ENCODE measurements at regions not wholly inside any gene's neighbourhood (a gene's known extent, or its start where the extent isn't known, plus 50 kb on each side); places are given as distances from the start of the nearest gene placed in this dataset.

DNA sequence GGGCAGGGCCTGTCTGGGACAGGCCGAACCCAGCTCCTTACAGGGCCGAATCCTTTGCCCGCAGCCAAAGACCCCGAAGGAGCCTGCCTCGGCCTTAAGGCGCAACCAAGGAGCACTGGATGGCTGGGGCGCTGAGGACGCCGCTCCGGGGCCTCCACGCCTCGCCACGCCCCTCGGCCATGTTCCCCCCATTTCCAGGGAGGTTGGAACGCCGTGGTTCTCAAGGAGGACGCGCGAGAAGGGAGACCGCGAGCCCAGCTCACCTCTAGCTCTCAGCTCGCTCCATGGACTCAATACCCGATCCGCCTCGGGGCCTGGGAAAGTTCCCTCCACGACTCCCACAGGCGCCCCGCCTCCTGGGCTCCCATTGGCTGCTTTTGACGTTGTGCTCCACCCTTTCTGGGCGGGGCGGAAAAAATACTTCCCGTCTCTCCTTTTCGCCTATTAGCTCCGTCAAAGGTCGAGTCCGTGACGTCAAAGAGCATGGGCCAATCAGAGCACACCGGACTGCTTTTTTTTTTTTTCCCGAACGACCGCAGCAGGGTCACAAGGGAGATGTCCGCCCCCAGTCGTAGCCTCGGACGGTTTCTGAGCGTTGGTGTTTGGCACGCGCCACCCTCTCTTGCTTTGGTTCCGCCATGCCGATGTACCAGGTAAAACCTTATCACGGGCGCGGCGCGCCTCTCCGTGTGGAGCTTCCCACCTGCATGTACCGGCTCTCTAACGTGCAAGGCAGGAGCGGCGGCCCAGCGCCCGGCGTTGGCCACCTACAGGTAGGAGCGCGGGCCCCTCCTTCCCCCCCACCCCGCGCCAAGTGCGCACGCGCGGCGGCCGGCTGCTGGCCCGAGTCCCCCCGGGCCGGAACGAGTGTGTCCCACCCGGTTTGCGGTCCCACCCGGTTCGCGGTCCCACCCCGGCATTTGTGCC, 305.7 kb downstream of the TYW1 start (continued):
- TF ChIP-seq, protein P1, sequence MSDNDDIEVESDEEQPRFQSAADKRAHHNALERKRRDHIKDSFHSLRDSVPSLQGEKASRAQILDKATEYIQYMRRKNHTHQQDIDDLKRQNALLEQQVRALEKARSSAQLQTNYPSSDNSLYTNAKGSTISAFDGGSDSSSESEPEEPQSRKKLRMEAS (IDR thresholded peaks at IDR 0.05) = peak; percentile 46
- TF ChIP-seq TAF7 (optimal IDR thresholded peaks at IDR 0.05; ENCODE audit: borderline replicate concordance, low read depth, low read length) = peak; percentile 25
- TF ChIP-seq GTF2F1 (IDR thresholded peaks at IDR 0.05; ENCODE audit: borderline replicate concordance, low read depth, low read length) = no peak
- no peak for TF ChIP-seq SP2 (IDR thresholded peaks at IDR 0.05; ENCODE audit: low read length)
- TF ChIP-seq RFX5 (IDR thresholded peaks at IDR 0.05; ENCODE audit: borderline replicate concordance, low read depth, low read length) = no peak
- 0 out of 4 replicates have a peak, but pooled peaks of 1 of the 2 experiments have one; percentile 0 for TF ChIP-seq RAD21 (IDR thresholded peaks at IDR 0.05 in 1 of 2, conservative IDR thresholded peaks at IDR 0.05 in 1 of 2; ENCODE audit: low read depth in 2 of 2, low read length in 2 of 2)
- 0 out of 4 replicates have a peak, but pooled peaks of 1 of the 2 experiments have one; percentile 60 for TF ChIP-seq HDAC2 (IDR thresholded peaks at IDR 0.05; ENCODE audit: borderline replicate concordance in 1 of 2, low read depth in 2 of 2, low read length in 2 of 2)
- TF ChIP-seq, protein P2, sequence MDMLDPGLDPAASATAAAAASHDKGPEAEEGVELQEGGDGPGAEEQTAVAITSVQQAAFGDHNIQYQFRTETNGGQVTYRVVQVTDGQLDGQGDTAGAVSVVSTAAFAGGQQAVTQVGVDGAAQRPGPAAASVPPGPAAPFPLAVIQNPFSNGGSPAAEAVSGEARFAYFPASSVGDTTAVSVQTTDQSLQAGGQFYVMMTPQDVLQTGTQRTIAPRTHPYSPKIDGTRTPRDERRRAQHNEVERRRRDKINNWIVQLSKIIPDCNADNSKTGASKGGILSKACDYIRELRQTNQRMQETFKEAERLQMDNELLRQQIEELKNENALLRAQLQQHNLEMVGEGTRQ (IDR thresholded peaks at IDR 0.05; ENCODE audit: low read length) = no peak
- TF ChIP-seq SUZ12 (IDR thresholded peaks at IDR 0.05; ENCODE audit: low read length) = no peak
- TF ChIP-seq TAF1 (IDR thresholded peaks at IDR 0.05; ENCODE audit: low read depth, low read length) = peak; percentile 88
- TF ChIP-seq CHD2 (IDR thresholded peaks at IDR 0.05; ENCODE audit: low read length) = 0 out of 2 replicates have a peak, but pooled peaks have one; percentile 19
- 0 out of 2 replicates have a peak, but pooled peaks have one; percentile 68 for TF ChIP-seq RBBP5 (IDR thresholded peaks at IDR 0.05; ENCODE audit: borderline replicate concordance, low read depth, low read length)
- TF ChIP-seq JUND (IDR thresholded peaks at IDR 0.05; ENCODE audit: low read length) = no peak
- no peak for TF ChIP-seq KDM1A (IDR thresholded peaks at IDR 0.05; ENCODE audit: borderline replicate concordance, low read length)
- no peak for TF ChIP-seq SIN3A (conservative IDR thresholded peaks at IDR 0.05 in 1 of 2, IDR thresholded peaks at IDR 0.05 in 1 of 2; ENCODE audit: low read depth in 1 of 2, low read length in 2 of 2)
- TF ChIP-seq POU5F1 (IDR thresholded peaks at IDR 0.05; ENCODE audit: low read depth, low read length) = no peak
- TF ChIP-seq SIRT6 (IDR thresholded peaks at IDR 0.05; ENCODE audit: low read length) = no peak
- TF ChIP-seq NRF1 (IDR thresholded peaks at IDR 0.05; ENCODE audit: low read depth, low read length) = peak; percentile 42
- TF ChIP-seq, protein P3, sequence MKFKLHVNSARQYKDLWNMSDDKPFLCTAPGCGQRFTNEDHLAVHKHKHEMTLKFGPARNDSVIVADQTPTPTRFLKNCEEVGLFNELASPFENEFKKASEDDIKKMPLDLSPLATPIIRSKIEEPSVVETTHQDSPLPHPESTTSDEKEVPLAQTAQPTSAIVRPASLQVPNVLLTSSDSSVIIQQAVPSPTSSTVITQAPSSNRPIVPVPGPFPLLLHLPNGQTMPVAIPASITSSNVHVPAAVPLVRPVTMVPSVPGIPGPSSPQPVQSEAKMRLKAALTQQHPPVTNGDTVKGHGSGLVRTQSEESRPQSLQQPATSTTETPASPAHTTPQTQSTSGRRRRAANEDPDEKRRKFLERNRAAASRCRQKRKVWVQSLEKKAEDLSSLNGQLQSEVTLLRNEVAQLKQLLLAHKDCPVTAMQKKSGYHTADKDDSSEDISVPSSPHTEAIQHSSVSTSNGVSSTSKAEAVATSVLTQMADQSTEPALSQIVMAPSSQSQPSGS (IDR thresholded peaks at IDR 0.05; ENCODE audit: low read length) = no peak
- TF ChIP-seq YY1 (IDR thresholded peaks at IDR 0.05; ENCODE audit: low read depth, low read length) = no peak

Data from H1 (cell line).